HCT116 (cell line): ENCODE measurements at regions not wholly inside any gene's neighbourhood (a gene's known extent, or its start where the extent isn't known, plus 50 kb on each side); places are given as distances from the start of the nearest gene placed in this dataset.

Source experiments
- ATAC-seq: fragments of 200-7000 bp; cut with Tn5 transposase; 2 replicates; pipeline ENCODE4 v1.9.1; 2020; ENCODE audit warnings: mild to moderate bottlenecking, moderate library complexity
- BruUV-seq: library from RNA; stranded (reverse); fragments of 400-500 nt; replicated peaks from 2 replicates; lab custom pipeline; 2021; lab: Mats Ljungman, UMichigan
- CTCF ChIA-PET: fragments of 300-600 bp; sonication (Branson Sonifier 250); formaldehyde crosslinking; loops from one replicate; lab custom pipeline; 2021; ENCODE audit warnings: antibody characterized with exemption; lab: Charles Lee
- POLR2A ChIA-PET: fragments of 300-600, 350-600 bp; sonication (Branson Sonifier 250); formaldehyde crosslinking; loops from one replicate; lab custom pipeline; 2021; ENCODE audit warnings: antibody characterized with exemption; lab: Charles Lee
- RAD21 ChIA-PET, 2 experiments: fragments of 300-600 bp; sonication (Branson Sonifier 250); formaldehyde crosslinking; loops; one replicate each; lab custom pipeline; 2023; ENCODE audit warnings: low total read pairs in 2 of 2; ENCODE audit not compliant: uncharacterized antibody in 2 of 2, unreplicated experiment in 2 of 2, low non-redundant PET in 1 of 2; lab: Charles Lee
- DNase-seq: peaks from one replicate; pipeline ENCODE4 v3.0.0-alpha.2; 2010; ENCODE audit warnings: low read depth, low spot score
- H2AFZ ChIP-seq: fragments of 200-600 bp; shearing (Covaris generic), sonication (generic); 2 replicates; pipeline ENCODE4 v1.6.1; 2017; ENCODE audit warnings: low read depth, mixed run types, mixed read lengths, antibody characterized with exemption, low read length; ENCODE audit not compliant: poor library complexity, severe bottlenecking
- H3K27ac ChIP-seq: 2 replicates; pipeline ENCODE4 v1.5.1; 2012; ENCODE audit warnings: low read depth, low read length
- H3K27me3 ChIP-seq: fragments of 200-600 bp; sonication (generic); 2 replicates; pipeline ENCODE4 v1.6.1; 2016; ENCODE audit warnings: mixed run types, low read length, mixed read lengths; ENCODE audit not compliant: insufficient read depth
- H3K36me3 ChIP-seq, 2 experiments: fragments of 200-500 bp in 1 of 2; fragments of 200-600 bp in 1 of 2; sonication (Bioruptor generic) in 1 of 2; sonication (generic) in 1 of 2; 2 replicates each; pipeline versions ENCODE4 v1.5.1 to v1.6.1; 2014 to 2016; ENCODE audit warnings: low read length in 2 of 2, inconsistent platforms in 1 of 2, mixed read lengths in 1 of 2, mixed run types in 1 of 2; ENCODE audit not compliant: insufficient read depth in 2 of 2, control insufficient read depth in 1 of 2
- H3K4me1 ChIP-seq, 2 experiments: fragments of 200-600 bp in 1 of 2; sonication (generic) in 1 of 2; 2 replicates each; pipeline versions ENCODE4 v1.5.1 to v1.6.1; 2012 to 2017; ENCODE audit warnings: low read length in 2 of 2, inconsistent platforms in 1 of 2, mild to moderate bottlenecking in 1 of 2, mixed read lengths in 1 of 2, mixed run types in 1 of 2, moderate library complexity in 1 of 2; ENCODE audit not compliant: insufficient read depth in 2 of 2, control insufficient read depth in 1 of 2
- H3K4me2 ChIP-seq: fragments of 200-600 bp; sonication (generic); 2 replicates; pipeline ENCODE4 v1.6.1; 2017; ENCODE audit warnings: mixed run types, low read length, mixed read lengths
- H3K4me3 ChIP-seq, 2 experiments: fragments of 200-600 bp in 1 of 2; sonication (generic) in 1 of 2; replicated peaks in 1 of 2; 2 replicates each; pipeline ENCODE4 v1.5.1; 2011 to 2016; ENCODE audit warnings: low read length in 2 of 2, control low read depth in 1 of 2, low read depth in 1 of 2, mild to moderate bottlenecking in 1 of 2, mixed read lengths in 1 of 2, mixed run types in 1 of 2
- H3K79me2 ChIP-seq: fragments of 200-600 bp; sonication (generic); 2 replicates; pipeline ENCODE4 v1.6.1; 2017; ENCODE audit warnings: mild to moderate bottlenecking, mixed run types, low read length, moderate library complexity, mixed read lengths; ENCODE audit not compliant: insufficient read depth
- H3K9ac ChIP-seq: fragments of 200-600 bp; sonication (generic); 2 replicates; pipeline ENCODE4 v1.6.1; 2016; ENCODE audit warnings: low read length, mixed read lengths
- H3K9me2 ChIP-seq: fragments of 200-600 bp; sonication (generic), shearing (Covaris generic); 2 replicates; pipeline ENCODE4 v1.6.1; 2017; ENCODE audit warnings: mixed run types, mild to moderate bottlenecking, moderate library complexity; ENCODE audit not compliant: insufficient read depth
- H3K9me3 ChIP-seq, 2 experiments: fragments of 200-500 bp in 1 of 2; fragments of 200-600 bp in 1 of 2; sonication (Bioruptor generic) in 1 of 2; sonication (generic) in 1 of 2; 2 replicates each; pipeline ENCODE4 v1.6.1; 2014 to 2017; ENCODE audit warnings: low read length in 2 of 2, mixed read lengths in 2 of 2, inconsistent platforms in 1 of 2, low read depth in 1 of 2, mild to moderate bottlenecking in 1 of 2, mixed run types in 1 of 2, moderate library complexity in 1 of 2; ENCODE audit not compliant: control insufficient read depth in 1 of 2, insufficient read depth in 1 of 2
- H4K20me1 ChIP-seq: fragments of 200-600 bp; sonication (generic), shearing (Covaris generic); 2 replicates; pipeline ENCODE4 v1.6.1; 2017; ENCODE audit warnings: mixed run types, mild to moderate bottlenecking, moderate library complexity; ENCODE audit not compliant: insufficient read depth
- ATF3 ChIP-seq: IDR thresholded peaks from 2 replicates; pipeline ENCODE4 v1.6.1; 2012
- CBX3 ChIP-seq: IDR thresholded peaks from 2 replicates; pipeline ENCODE4 v1.6.1; 2012; ENCODE audit warnings: low read depth
- ELF1 ChIP-seq: IDR thresholded peaks from 2 replicates; pipeline ENCODE4 v1.6.1; 2012; ENCODE audit warnings: low read depth, borderline replicate concordance
- EZH2 ChIP-seq: fragments of 200-600 bp; sonication (generic); IDR thresholded peaks from 2 replicates; pipeline ENCODE4 v1.6.1; 2017; ENCODE audit warnings: antibody characterized with exemption, mixed run types
- JUND ChIP-seq: IDR thresholded peaks from 2 replicates; pipeline ENCODE4 v1.6.1; 2012
- POLR2A ChIP-seq: IDR thresholded peaks from 2 replicates; pipeline ENCODE4 v1.7.0; 2011; ENCODE audit warnings: borderline replicate concordance; ENCODE audit not compliant: insufficient read depth, insufficient read length; ENCODE audit errors: extremely low read depth
- POLR2AphosphoS5 ChIP-seq: IDR thresholded peaks from 2 replicates; pipeline ENCODE4 v1.6.1; 2011; ENCODE audit warnings: mild to moderate bottlenecking, low read depth, low read length, moderate library complexity
- RAD21 ChIP-seq: IDR thresholded peaks from 2 replicates; pipeline ENCODE4 v1.6.1; 2012; ENCODE audit warnings: low read depth, mild to moderate bottlenecking
- SIN3A ChIP-seq: IDR thresholded peaks from 2 replicates; pipeline ENCODE4 v1.6.1; 2012; ENCODE audit warnings: low read depth
- SP1 ChIP-seq: IDR thresholded peaks from 2 replicates; pipeline ENCODE4 v1.6.1; 2012; ENCODE audit warnings: low read depth
- TCF7L2 ChIP-seq: IDR thresholded peaks from 2 replicates; pipeline ENCODE4 v1.7.0; 2011; ENCODE audit warnings: borderline replicate concordance, inconsistent platforms; ENCODE audit not compliant: insufficient read depth, insufficient read length; ENCODE audit errors: extremely low read depth
- YY1 ChIP-seq: IDR thresholded peaks from 2 replicates; pipeline ENCODE4 v1.6.1; 2011; ENCODE audit warnings: low read length, low read depth, moderate library complexity, mild to moderate bottlenecking; ENCODE audit not compliant: insufficient replicate concordance; ENCODE audit errors: extremely low read depth
- ZFX ChIP-seq: fragments of 450-650 bp; IDR thresholded peaks from 2 replicates; pipeline ENCODE4 v1.6.1; 2017
- intact Hi-C: fragments of 100-400 bp; cut with micrococcal nuclease; formaldehyde crosslinking; loops from 2 replicates; pipeline ENCODE4 v1.10.0; 2022
- TF ChIP-seq, protein P1 (sequence below): IDR thresholded peaks from 2 replicates; pipeline ENCODE4 v1.6.1; 2012
- TF ChIP-seq, protein P2 (sequence below): IDR thresholded peaks from 2 replicates; pipeline ENCODE4 v1.6.1; 2012; ENCODE audit warnings: low read depth
- TF ChIP-seq, protein P3 (sequence below): IDR thresholded peaks from 2 replicates; pipeline ENCODE4 v1.6.1; 2011; ENCODE audit warnings: mild to moderate bottlenecking, low read length, moderate library complexity; ENCODE audit not compliant: insufficient replicate concordance; ENCODE audit errors: extremely low read depth

DNA sequence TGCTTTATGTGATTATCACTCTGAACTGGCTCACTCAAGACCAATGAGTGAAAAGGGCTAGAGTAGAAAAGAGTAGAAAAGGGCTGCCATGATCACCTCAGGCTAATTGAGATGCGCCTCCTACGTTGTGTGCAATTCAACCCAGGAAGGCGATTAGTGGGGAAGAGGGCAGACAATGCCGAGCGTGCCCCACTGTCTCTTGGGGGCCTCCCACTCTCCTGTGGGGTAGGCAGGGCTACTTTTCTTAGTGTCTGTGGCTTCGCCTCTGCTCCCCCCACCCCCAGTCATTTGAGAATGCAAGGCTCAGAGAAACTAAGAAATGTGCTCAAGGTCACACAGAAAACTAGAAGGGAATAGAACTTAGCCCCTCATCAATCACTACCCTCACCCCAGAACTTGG, 57.7 kb upstream of the RASD2 start:
- H3K4me3 ChIP-seq = no peak overlapping the region
- no peak for DNase-seq
- no TSS peak for BruUV-seq
- intact Hi-C loops = no loop called here
- H3K27me3 ChIP-seq = no peaks in the 10 kb centered on the region
- peaks cover 13 to 15% of the 10 kb centered on the region in 2 experiments for H3K4me1 ChIP-seq
- H2AFZ ChIP-seq = no peak overlapping the region
- no peak for ATAC-seq
- no peaks in the 10 kb centered on the region for H4K20me1 ChIP-seq
- no peaks in the 10 kb centered on the region for H3K79me2 ChIP-seq
- H3K9me2 ChIP-seq = no peaks in the 10 kb centered on the region
- no peak overlapping the region for H3K4me2 ChIP-seq
- ChIA-PET RAD21 (no interaction called here), CTCF (no interaction called here), POLR2A (no interaction called here)
- no peak overlapping the region for H3K9ac ChIP-seq
- H3K27ac ChIP-seq = no peak overlapping the region
- no peaks in the 10 kb centered on the region for H3K36me3 ChIP-seq
- H3K9me3 ChIP-seq = no peaks in the 10 kb centered on the region
- TF ChIP-seq ELF1 (no peak), ZFX (no peak), SIN3A (no peak), EZH2 (no peak), POLR2AphosphoS5 (no peak), SP1 (no peak), CBX3 (no peak), POLR2A (no peak)
- TF ChIP-seq, all 23 proteins: peak for 0

- Histone ChIP-seq H3K4me1 (peaks cover 6 to 10% of the 10 kb centered on the region in 2 experiments; a peak in 3 of 4 replicates), H3K79me2 (no peaks in the 10 kb centered on the region), H3K4me3 (no peak overlapping the region), H3K4me2 (no peak overlapping the region), H3K27ac (no peak overlapping the region), H3K36me3 (no peaks in the 10 kb centered on the region), H3K9ac (no peak overlapping the region), H3K9me3 (no peaks in the 10 kb centered on the region), H4K20me1 (no peaks in the 10 kb centered on the region), H3K9me2 (no peaks in the 10 kb centered on the region), H3K27me3 (no peaks in the 10 kb centered on the region), H2AFZ (no peak overlapping the region)
- intact Hi-C loops = no loop called here
- CTCF ChIA-PET = no interaction called here
- ATAC-seq (no peak), DNase-seq (no peak)
- BruUV-seq = no TSS peak
- RAD21 ChIA-PET = no interaction called here
- POLR2A ChIA-PET = no interaction called here
- TF ChIP-seq, protein P1, sequence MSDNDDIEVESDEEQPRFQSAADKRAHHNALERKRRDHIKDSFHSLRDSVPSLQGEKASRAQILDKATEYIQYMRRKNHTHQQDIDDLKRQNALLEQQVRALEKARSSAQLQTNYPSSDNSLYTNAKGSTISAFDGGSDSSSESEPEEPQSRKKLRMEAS = no peak
- TF ChIP-seq YY1 (no peak), EZH2 (no peak), TCF7L2 (no peak), JUND (no peak), ELF1 (no peak), ATF3 (no peak), SP1 (no peak), POLR2AphosphoS5 (no peak), RAD21 (no peak)
- TF ChIP-seq, protein P2, sequence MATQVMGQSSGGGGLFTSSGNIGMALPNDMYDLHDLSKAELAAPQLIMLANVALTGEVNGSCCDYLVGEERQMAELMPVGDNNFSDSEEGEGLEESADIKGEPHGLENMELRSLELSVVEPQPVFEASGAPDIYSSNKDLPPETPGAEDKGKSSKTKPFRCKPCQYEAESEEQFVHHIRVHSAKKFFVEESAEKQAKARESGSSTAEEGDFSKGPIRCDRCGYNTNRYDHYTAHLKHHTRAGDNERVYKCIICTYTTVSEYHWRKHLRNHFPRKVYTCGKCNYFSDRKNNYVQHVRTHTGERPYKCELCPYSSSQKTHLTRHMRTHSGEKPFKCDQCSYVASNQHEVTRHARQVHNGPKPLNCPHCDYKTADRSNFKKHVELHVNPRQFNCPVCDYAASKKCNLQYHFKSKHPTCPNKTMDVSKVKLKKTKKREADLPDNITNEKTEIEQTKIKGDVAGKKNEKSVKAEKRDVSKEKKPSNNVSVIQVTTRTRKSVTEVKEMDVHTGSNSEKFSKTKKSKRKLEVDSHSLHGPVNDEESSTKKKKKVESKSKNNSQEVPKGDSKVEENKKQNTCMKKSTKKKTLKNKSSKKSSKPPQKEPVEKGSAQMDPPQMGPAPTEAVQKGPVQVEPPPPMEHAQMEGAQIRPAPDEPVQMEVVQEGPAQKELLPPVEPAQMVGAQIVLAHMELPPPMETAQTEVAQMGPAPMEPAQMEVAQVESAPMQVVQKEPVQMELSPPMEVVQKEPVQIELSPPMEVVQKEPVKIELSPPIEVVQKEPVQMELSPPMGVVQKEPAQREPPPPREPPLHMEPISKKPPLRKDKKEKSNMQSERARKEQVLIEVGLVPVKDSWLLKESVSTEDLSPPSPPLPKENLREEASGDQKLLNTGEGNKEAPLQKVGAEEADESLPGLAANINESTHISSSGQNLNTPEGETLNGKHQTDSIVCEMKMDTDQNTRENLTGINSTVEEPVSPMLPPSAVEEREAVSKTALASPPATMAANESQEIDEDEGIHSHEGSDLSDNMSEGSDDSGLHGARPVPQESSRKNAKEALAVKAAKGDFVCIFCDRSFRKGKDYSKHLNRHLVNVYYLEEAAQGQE = no peak
- TF ChIP-seq, protein P3, sequence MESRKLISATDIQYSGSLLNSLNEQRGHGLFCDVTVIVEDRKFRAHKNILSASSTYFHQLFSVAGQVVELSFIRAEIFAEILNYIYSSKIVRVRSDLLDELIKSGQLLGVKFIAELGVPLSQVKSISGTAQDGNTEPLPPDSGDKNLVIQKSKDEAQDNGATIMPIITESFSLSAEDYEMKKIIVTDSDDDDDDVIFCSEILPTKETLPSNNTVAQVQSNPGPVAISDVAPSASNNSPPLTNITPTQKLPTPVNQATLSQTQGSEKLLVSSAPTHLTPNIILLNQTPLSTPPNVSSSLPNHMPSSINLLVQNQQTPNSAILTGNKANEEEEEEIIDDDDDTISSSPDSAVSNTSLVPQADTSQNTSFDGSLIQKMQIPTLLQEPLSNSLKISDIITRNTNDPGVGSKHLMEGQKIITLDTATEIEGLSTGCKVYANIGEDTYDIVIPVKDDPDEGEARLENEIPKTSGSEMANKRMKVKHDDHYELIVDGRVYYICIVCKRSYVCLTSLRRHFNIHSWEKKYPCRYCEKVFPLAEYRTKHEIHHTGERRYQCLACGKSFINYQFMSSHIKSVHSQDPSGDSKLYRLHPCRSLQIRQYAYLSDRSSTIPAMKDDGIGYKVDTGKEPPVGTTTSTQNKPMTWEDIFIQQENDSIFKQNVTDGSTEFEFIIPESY = no peak
Measured at GRCh38 chr22:35483730-35484129, 56.9 kb upstream of the RASD2 start.
